ENCODE measurements at regions not wholly inside any gene's neighbourhood (a gene's known extent, or its start where the extent isn't known, plus 50 kb on each side); places are given as distances from the start of the nearest gene placed in this dataset.
"Not testable (repeated sequence)": the region's sequence is repeated elsewhere in the genome, so short reads cannot be mapped to it uniquely, and the experiment has no call there.

DNA sequence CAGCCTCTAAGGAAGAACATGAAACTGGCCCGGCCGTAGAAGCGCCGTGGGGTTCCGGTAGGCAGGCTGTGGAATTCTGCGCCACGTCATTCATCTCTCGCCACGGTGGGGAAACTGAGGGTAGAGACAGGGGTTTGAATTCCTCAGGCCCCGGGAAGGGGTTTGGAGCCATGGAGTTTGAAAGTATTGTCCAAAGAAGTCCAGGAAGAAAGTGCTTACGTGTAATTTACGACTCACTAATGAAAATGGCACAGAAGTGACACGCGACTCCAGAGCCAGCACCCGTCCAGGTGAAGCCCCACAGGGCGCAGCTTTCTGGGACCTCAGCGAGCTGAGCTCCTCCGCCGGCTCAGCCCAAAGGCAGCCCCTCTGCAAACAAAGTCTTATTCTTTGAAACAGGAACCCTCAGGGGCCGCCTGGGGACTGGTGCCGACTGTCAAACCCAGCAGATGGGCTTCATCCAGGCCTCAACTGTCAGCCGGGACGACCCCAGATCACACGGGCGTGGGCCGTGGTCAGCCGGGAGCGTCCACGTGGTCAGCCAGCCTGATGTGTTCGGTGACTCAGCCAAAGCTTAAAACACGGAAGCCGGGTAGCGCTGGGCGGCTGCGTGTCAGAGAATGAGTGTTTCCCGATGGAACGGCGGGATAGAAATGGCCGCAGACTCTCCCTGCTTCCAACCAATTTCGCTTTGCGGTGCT, 200.0 kb downstream of the LAT start:
- not testable (repeated sequence) for TF ChIP-seq POLR2A (IDR thresholded peaks at IDR 0.05); CTCF (IDR thresholded peaks at IDR 0.05 in 4 of 5, conservative IDR thresholded peaks at IDR 0.05 in 1 of 5)

Measured in gastrocnemius medialis (tissue), 4 donors.